Kidney glomerular epithelial cell (primary cell): ENCODE measurements at regions not wholly inside any gene's neighbourhood (a gene's known extent, or its start where the extent isn't known, plus 50 kb on each side); places are given as distances from the start of the nearest gene placed in this dataset.

Source experiments
- DNase-seq: peaks from one replicate; lab custom pipeline; 2025; lab: John Stamatoyannopoulos, UW

- no peak for DNase-seq
These were observed 139.8 kb upstream of the SPEF2 start for GRCh38 chr5:35477911-35478310.

- DNase-seq, result no peak
These were observed 140.3 kb upstream of the SPEF2 start for GRCh38 chr5:35477321-35477720.

GRCh38 chr5:35476797-35477196 is 140.9 kb upstream of the SPEF2 start:
- no peak for DNase-seq

GRCh38 chr5:35476036-35476435 is 141.6 kb upstream of the SPEF2 start:
- no peak for DNase-seq

- no peak for DNase-seq
These were observed 144.1 kb upstream of the SPEF2 start for GRCh38 chr5:35473589-35473988.

- peak; percentile 11 for DNase-seq
These were observed 146.8 kb upstream of the SPEF2 start for GRCh38 chr5:35470866-35471265.

GRCh38 chr5:35468811-35469210 is 148.9 kb upstream of the SPEF2 start:
- DNase-seq, result no peak

- no peak for DNase-seq
These were observed 150.9 kb upstream of the SPEF2 start for GRCh38 chr5:35466746-35467145.

- no peak for DNase-seq
These were observed 152.9 kb upstream of the SPEF2 start for GRCh38 chr5:35464757-35465156.

GRCh38 chr5:35461530-35461929 is 156.1 kb upstream of the SPEF2 start:
- no peak for DNase-seq

GRCh38 chr5:35458824-35459207 is 158.8 kb upstream of the SPEF2 start:
- no peak for DNase-seq

GRCh38 chr5:35457912-35458823 is 159.5 kb upstream of the SPEF2 start:
- DNase-seq, result no peak

- DNase-seq, result no peak
These were observed 161.2 kb upstream of the SPEF2 start for GRCh38 chr5:35456506-35456905.

GRCh38 chr5:35454011-35454525 is 163.6 kb upstream of the SPEF2 start:
- DNase-seq, result no peak

- DNase-seq, result no peak
These were observed 173.7 kb upstream of the SPEF2 start for GRCh38 chr5:35443803-35444595.

- no peak for DNase-seq
These were observed 174.6 kb upstream of the SPEF2 start for GRCh38 chr5:35442885-35443639.

- DNase-seq, result no peak
These were observed 177.3 kb upstream of the SPEF2 start for GRCh38 chr5:35440409-35440808.

GRCh38 chr5:35438786-35439185 is 178.9 kb upstream of the SPEF2 start:
- DNase-seq, result no peak

GRCh38 chr5:35438288-35438687 is 179.4 kb upstream of the SPEF2 start:
- DNase-seq, result no peak

GRCh38 chr5:35436400-35437057 is 181.1 kb upstream of the SPEF2 start:
- DNase-seq, result peak; percentile 42

GRCh38 chr5:35430381-35431162 is 187.1 kb upstream of the SPEF2 start:
- DNase-seq, result no peak
